ENCODE measurements at regions not wholly inside any gene's neighbourhood (a gene's known extent, or its start where the extent isn't known, plus 50 kb on each side); places are given as distances from the start of the nearest gene placed in this dataset.

- H3K4me3 Mint-ChIP-seq, result no peak overlapping the region
- H3K9me3 Mint-ChIP-seq, result peaks cover 8% of the 10 kb centered on the region
- H3K36me3 Mint-ChIP-seq (ENCODE audit: low read depth), result no peaks in the 10 kb centered on the region
- CTCF ChIA-PET, result no interaction called here
- no peak overlapping the region for H3K27ac Mint-ChIP-seq
- no peak for DNase-seq
- H3K27me3 Mint-ChIP-seq, result no peaks in the 10 kb centered on the region
- H3K4me1 Mint-ChIP-seq, result no peaks in the 10 kb centered on the region
- POLR2A ChIA-PET, result no interaction called here
These were observed 979.9 kb upstream of the GBE1 start for GRCh38 chr3:82741346-82741745.

DNA sequence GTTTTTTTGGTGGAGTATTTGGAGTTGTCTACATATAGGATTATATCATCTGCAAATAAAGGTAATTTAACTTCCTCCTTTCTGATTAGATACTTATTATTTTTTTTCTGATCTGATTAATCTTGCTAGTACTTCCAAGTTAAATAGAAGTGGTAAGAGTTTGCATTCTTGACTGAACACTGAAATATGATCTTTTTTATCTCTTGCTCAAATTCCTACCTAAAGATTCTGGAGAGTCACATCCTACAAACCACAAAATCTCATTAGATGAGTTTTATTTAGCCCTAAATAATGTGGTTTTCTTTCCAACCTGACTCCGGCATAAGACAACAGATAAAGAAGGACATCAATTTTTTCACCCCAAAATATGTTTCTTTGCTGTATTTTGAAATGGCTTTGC lies 977.9 kb upstream of the GBE1 start:
- no peaks in the 10 kb centered on the region for H3K4me1 Mint-ChIP-seq
- no peaks in the 10 kb centered on the region for H3K36me3 Mint-ChIP-seq (ENCODE audit: low read depth)
- no peak overlapping the region for H3K4me3 Mint-ChIP-seq
- CTCF ChIA-PET, result no interaction called here
- no peak for DNase-seq
- H3K27me3 Mint-ChIP-seq, result no peaks in the 10 kb centered on the region
- peaks cover 6% of the 10 kb centered on the region for H3K9me3 Mint-ChIP-seq
- POLR2A ChIA-PET, result no interaction called here
- H3K27ac Mint-ChIP-seq, result no peak overlapping the region

- no peaks in the 10 kb centered on the region for H3K27me3 Mint-ChIP-seq
- no peak overlapping the region for H3K27ac Mint-ChIP-seq
- POLR2A ChIA-PET, result no interaction called here
- H3K36me3 Mint-ChIP-seq (ENCODE audit: low read depth), result no peaks in the 10 kb centered on the region
- CTCF ChIA-PET, result no interaction called here
- no peaks in the 10 kb centered on the region for H3K4me1 Mint-ChIP-seq
- no peak for DNase-seq
- no peak overlapping the region for H3K4me3 Mint-ChIP-seq
- H3K9me3 Mint-ChIP-seq, result peaks cover 5% of the 10 kb centered on the region
These were observed 975.3 kb upstream of the GBE1 start for GRCh38 chr3:82736696-82737277.

DNA sequence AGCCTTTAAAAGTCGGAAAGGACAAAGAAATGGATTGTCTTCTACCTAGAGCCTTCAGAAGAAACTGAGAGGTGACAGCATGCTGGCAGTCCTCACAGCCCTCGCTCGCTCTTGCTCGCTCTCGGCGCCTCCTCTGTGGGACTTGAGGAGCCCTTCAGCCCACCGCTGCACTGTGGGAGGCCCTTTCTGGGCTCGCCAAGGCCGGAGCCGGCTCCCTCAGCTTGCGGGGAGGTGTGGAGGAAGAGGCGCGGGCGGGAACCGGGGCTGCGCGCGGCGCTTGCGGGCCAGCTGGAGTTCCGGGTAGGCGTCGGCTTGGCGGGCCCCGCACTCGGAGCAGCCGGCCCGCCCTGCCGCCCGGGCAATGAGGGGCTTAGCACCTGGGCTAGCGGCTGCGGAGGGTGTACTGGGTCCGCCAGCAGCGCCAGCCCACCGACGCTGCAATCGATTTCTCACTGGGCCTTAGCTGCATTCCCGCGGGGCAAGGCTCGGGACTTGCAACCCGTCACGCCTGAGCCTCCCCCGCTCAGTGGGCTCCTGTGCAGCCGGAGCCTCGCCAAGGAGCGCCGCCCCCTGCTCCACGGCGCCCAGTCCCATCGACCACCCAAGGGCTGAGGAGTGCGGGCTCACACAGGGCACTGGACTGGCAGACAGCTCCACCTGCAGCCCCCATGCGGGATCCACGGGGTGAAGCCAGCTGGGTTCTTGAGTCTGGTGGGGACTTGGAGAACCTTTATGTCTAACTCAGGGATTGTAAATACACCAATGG lies 953.8 kb upstream of the GBE1 start:
- H3K4me1 Mint-ChIP-seq, result no peaks in the 10 kb centered on the region
- H3K9me3 Mint-ChIP-seq, result peaks cover 13% of the 10 kb centered on the region
- ChIA-PET POLR2A (no interaction called here), CTCF (no interaction called here)
- DNase-seq, result no peak
- no peaks in the 10 kb centered on the region for H3K27me3 Mint-ChIP-seq
- H3K27ac Mint-ChIP-seq, result no peak overlapping the region
- no peak overlapping the region for H3K4me3 Mint-ChIP-seq
- no peaks in the 10 kb centered on the region for H3K36me3 Mint-ChIP-seq (ENCODE audit: low read depth)

GRCh38 chr3:82707035-82707434 lies 945.6 kb upstream of the GBE1 start:
- Mint-ChIP-seq H3K4me1 (no peaks in the 10 kb centered on the region), H3K4me3 (no peak overlapping the region), H3K27ac (no peak overlapping the region), H3K27me3 (no peaks in the 10 kb centered on the region), H3K36me3 (ENCODE audit: low read depth) (no peaks in the 10 kb centered on the region), H3K9me3 (peaks cover 13% of the 10 kb centered on the region)
- POLR2A ChIA-PET, result no interaction called here
- CTCF ChIA-PET, result no interaction called here
- no peak for DNase-seq

GRCh38 chr3:82685761-82686160 lies 924.3 kb upstream of the GBE1 start:
- no peak for DNase-seq
- Mint-ChIP-seq H3K27me3 (no peaks in the 10 kb centered on the region), H3K36me3 (ENCODE audit: low read depth) (no peaks in the 10 kb centered on the region), H3K4me3 (no peak overlapping the region), H3K9me3 (no peaks in the 10 kb centered on the region), H3K27ac (no peak overlapping the region), H3K4me1 (no peaks in the 10 kb centered on the region)
- ChIA-PET POLR2A (no interaction called here), CTCF (no interaction called here)

- POLR2A ChIA-PET, result no interaction called here
- Mint-ChIP-seq H3K27ac (no peak overlapping the region), H3K36me3 (ENCODE audit: low read depth) (no peaks in the 10 kb centered on the region), H3K27me3 (no peaks in the 10 kb centered on the region), H3K4me3 (no peak overlapping the region), H3K4me1 (no peaks in the 10 kb centered on the region), H3K9me3 (peaks cover 6% of the 10 kb centered on the region)
- CTCF ChIA-PET, result no interaction called here
- DNase-seq, result no peak
These were observed 915.0 kb upstream of the GBE1 start for GRCh38 chr3:82676356-82677026.

GRCh38 chr3:82672966-82673365 lies 911.5 kb upstream of the GBE1 start:
- H3K9me3 Mint-ChIP-seq, result peaks cover 6% of the 10 kb centered on the region
- POLR2A ChIA-PET, result no interaction called here

GRCh38 chr3:82671466-82671865 lies 910.0 kb upstream of the GBE1 start:
- no peaks in the 10 kb centered on the region for H3K36me3 Mint-ChIP-seq (ENCODE audit: low read depth)
- no peak overlapping the region for H3K4me3 Mint-ChIP-seq
- DNase-seq, result no peak
- POLR2A ChIA-PET, result no interaction called here
- peaks cover 9% of the 10 kb centered on the region for H3K9me3 Mint-ChIP-seq
- H3K27me3 Mint-ChIP-seq, result no peaks in the 10 kb centered on the region
- no peaks in the 10 kb centered on the region for H3K4me1 Mint-ChIP-seq
- CTCF ChIA-PET, result no interaction called here
- H3K27ac Mint-ChIP-seq, result no peak overlapping the region

More at GRCh38 chr3:82672966-82673365, 911.5 kb upstream of the GBE1 start:
- CTCF ChIA-PET, result no interaction called here
- no peak for DNase-seq
- Mint-ChIP-seq H3K4me3 (no peak overlapping the region), H3K27me3 (no peaks in the 10 kb centered on the region), H3K4me1 (no peaks in the 10 kb centered on the region), H3K36me3 (ENCODE audit: low read depth) (no peaks in the 10 kb centered on the region), H3K27ac (no peak overlapping the region)

GRCh38 chr3:82654708-82655107 lies 893.3 kb upstream of the GBE1 start:
- no peak for DNase-seq
- H3K36me3 Mint-ChIP-seq (ENCODE audit: low read depth), result no peaks in the 10 kb centered on the region
- CTCF ChIA-PET, result no interaction called here
- H3K9me3 Mint-ChIP-seq, result peaks cover 3% of the 10 kb centered on the region
- H3K27ac Mint-ChIP-seq, result no peak overlapping the region
- POLR2A ChIA-PET, result no interaction called here
- no peak overlapping the region for H3K4me3 Mint-ChIP-seq
- no peaks in the 10 kb centered on the region for H3K4me1 Mint-ChIP-seq
- no peaks in the 10 kb centered on the region for H3K27me3 Mint-ChIP-seq

DNA sequence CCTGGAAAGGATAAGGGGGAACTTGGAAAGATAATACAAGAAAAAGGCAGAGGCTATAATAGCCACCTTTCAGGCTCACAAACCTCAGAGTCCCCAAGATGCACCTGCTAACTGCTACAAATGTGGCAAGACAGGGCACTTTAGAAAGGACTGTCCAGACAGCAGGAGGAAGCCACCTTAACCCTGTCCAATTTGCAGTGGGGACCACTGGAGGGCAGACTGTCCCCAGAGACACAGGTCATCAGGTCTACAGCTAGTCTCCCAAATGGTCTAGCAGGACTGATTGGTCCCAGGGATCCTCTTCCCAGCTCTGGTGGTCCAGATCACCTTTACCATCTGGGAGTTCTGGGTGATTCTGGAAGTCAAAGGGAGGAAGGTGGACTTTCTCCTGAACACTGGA lies 882.5 kb upstream of the GBE1 start:
- H3K9me3 Mint-ChIP-seq, result peaks cover 7% of the 10 kb centered on the region
- CTCF ChIA-PET, result no interaction called here
- no peak for DNase-seq
- no peaks in the 10 kb centered on the region for H3K4me1 Mint-ChIP-seq
- H3K27me3 Mint-ChIP-seq, result no peaks in the 10 kb centered on the region
- POLR2A ChIA-PET, result no interaction called here
- no peak overlapping the region for H3K27ac Mint-ChIP-seq
- no peak overlapping the region for H3K4me3 Mint-ChIP-seq
- no peaks in the 10 kb centered on the region for H3K36me3 Mint-ChIP-seq (ENCODE audit: low read depth)

DNA sequence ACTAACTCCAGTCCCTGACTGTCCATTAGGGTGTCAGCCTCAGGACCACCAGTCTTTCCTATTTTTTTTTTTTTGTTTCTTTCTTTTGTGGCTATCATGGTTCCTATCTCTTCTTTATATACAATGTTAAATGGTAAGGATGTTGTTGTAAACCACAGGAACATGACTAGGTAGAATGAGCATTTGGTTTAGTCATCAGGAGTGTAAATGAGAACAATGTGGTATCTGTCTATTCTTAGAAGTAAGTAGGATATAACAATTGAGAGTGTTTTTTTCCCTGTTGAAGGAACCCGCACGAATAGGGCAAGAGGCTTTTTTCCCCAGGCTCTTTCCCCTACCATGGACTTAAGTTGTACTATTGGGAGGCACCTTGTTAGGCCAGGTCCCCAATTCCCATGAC lies 880.3 kb upstream of the GBE1 start:
- DNase-seq, result no peak
- H3K9me3 Mint-ChIP-seq, result peaks cover 5% of the 10 kb centered on the region
- POLR2A ChIA-PET, result no interaction called here
- CTCF ChIA-PET, result no interaction called here
- no peaks in the 10 kb centered on the region for H3K27me3 Mint-ChIP-seq
- no peak overlapping the region for H3K27ac Mint-ChIP-seq
- no peak overlapping the region for H3K4me3 Mint-ChIP-seq
- no peaks in the 10 kb centered on the region for H3K4me1 Mint-ChIP-seq
- no peaks in the 10 kb centered on the region for H3K36me3 Mint-ChIP-seq (ENCODE audit: low read depth)

- CTCF ChIA-PET, result no interaction called here
- H3K4me1 Mint-ChIP-seq, result no peaks in the 10 kb centered on the region
- no peaks in the 10 kb centered on the region for H3K27me3 Mint-ChIP-seq
- no peak overlapping the region for H3K4me3 Mint-ChIP-seq
- no peak overlapping the region for H3K27ac Mint-ChIP-seq
- H3K9me3 Mint-ChIP-seq, result peaks cover 2% of the 10 kb centered on the region
- DNase-seq, result no peak
- H3K36me3 Mint-ChIP-seq (ENCODE audit: low read depth), result no peaks in the 10 kb centered on the region
- POLR2A ChIA-PET, result no interaction called here
These were observed 878.8 kb upstream of the GBE1 start for GRCh38 chr3:82640254-82640653.

DNA sequence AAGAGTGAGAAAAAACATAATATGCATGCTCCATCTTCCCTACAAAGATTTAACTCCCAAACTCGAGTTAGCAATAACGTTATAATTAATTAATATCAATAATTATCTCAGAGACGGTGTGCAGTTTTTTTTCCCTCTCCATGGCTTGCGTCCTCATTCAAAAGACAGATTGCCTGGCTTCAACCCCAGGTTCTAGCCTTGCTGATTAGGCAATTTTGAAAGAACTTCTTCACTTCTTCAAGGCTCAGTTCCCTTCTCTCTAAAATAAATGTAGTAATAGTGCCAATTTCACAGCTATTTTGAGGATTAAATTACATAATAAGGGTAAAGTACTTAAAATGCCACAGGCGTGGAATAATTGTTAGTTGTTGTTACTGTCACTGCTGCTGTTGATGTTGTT lies 876.1 kb upstream of the GBE1 start:
- POLR2A ChIA-PET, result no interaction called here
- no peaks in the 10 kb centered on the region for H3K27me3 Mint-ChIP-seq
- H3K36me3 Mint-ChIP-seq (ENCODE audit: low read depth), result no peaks in the 10 kb centered on the region
- no peaks in the 10 kb centered on the region for H3K9me3 Mint-ChIP-seq
- H3K4me3 Mint-ChIP-seq, result no peak overlapping the region
- H3K27ac Mint-ChIP-seq, result no peak overlapping the region
- CTCF ChIA-PET, result no interaction called here
- H3K4me1 Mint-ChIP-seq, result no peaks in the 10 kb centered on the region
- no peak for DNase-seq
